ENCODE measurements at regions not wholly inside any gene's neighbourhood (a gene's known extent, or its start where the extent isn't known, plus 50 kb on each side); places are given as distances from the start of the nearest gene placed in this dataset.

- H3K9me2 ChIP-seq (ENCODE audit: insufficient read depth): no peaks in the 10 kb centered on the region
- intact Hi-C loops (cut with micrococcal nuclease; ENCODE audit: unreplicated experiment): no loop called here
- H3K9me3 ChIP-seq (ENCODE audit: insufficient read depth, low read depth): no peaks in the 10 kb centered on the region
- POLR2A ChIA-PET (ENCODE audit: unreplicated experiment): no interaction called here
- no peak overlapping the region for H2AFZ ChIP-seq
- H3K4me1 ChIP-seq (replicated peaks; ENCODE audit: insufficient read depth): no peaks in the 10 kb centered on the region
- no TSS peak for BruUV-seq (replicated peaks)
- no peak overlapping the region for H3K4me3 ChIP-seq
- H3K4me2 ChIP-seq: no peak overlapping the region
- H3K79me2 ChIP-seq (ENCODE audit: low read depth): no peaks in the 10 kb centered on the region
- TF ChIP-seq EZH2 (IDR thresholded peaks at IDR 0.05; ENCODE audit: low read depth): no peak
- no peak for TF ChIP-seq CTCF (conservative IDR thresholded peaks at IDR 0.05)
- CTCF ChIA-PET: no interaction called here
- no peaks in the 10 kb centered on the region for H3F3A ChIP-seq (ENCODE audit: insufficient read depth, low read depth)
- H3K27ac ChIP-seq: no peak overlapping the region
- H4K20me1 ChIP-seq (ENCODE audit: insufficient read depth): no peaks in the 10 kb centered on the region
- H3K36me3 ChIP-seq (ENCODE audit: low read depth): no peaks in the 10 kb centered on the region
- DNase-seq: no peak
- no peaks in the 10 kb centered on the region for H3K27me3 ChIP-seq (ENCODE audit: insufficient read depth, low read depth)
These were observed 327.6 kb upstream of the CLEC14A start for GRCh38 chr14:38583471-38583870.

- no peak overlapping the region for H3K4me3 ChIP-seq
- POLR2A ChIA-PET (ENCODE audit: unreplicated experiment): no interaction called here
- TF ChIP-seq EZH2 (IDR thresholded peaks at IDR 0.05; ENCODE audit: low read depth) (no peak), CTCF (conservative IDR thresholded peaks at IDR 0.05) (no peak)
- no peaks in the 10 kb centered on the region for H3K79me2 ChIP-seq (ENCODE audit: low read depth)
- H3K4me2 ChIP-seq: no peak overlapping the region
- no peak overlapping the region for H3K27ac ChIP-seq
- no TSS peak for BruUV-seq (replicated peaks)
- no peaks in the 10 kb centered on the region for H3F3A ChIP-seq (ENCODE audit: insufficient read depth, low read depth)
- H3K36me3 ChIP-seq (ENCODE audit: low read depth): no peaks in the 10 kb centered on the region
- H3K27me3 ChIP-seq (ENCODE audit: insufficient read depth, low read depth): no peaks in the 10 kb centered on the region
- H3K4me1 ChIP-seq (replicated peaks; ENCODE audit: insufficient read depth): no peaks in the 10 kb centered on the region
- no peaks in the 10 kb centered on the region for H3K9me3 ChIP-seq (ENCODE audit: insufficient read depth, low read depth)
- CTCF ChIA-PET: no interaction called here
- H4K20me1 ChIP-seq (ENCODE audit: insufficient read depth): no peaks in the 10 kb centered on the region
- H2AFZ ChIP-seq: no peak overlapping the region
- DNase-seq: no peak
- intact Hi-C loops (cut with micrococcal nuclease; ENCODE audit: unreplicated experiment): no loop called here
- no peaks in the 10 kb centered on the region for H3K9me2 ChIP-seq (ENCODE audit: insufficient read depth)
These were observed 322.4 kb upstream of the CLEC14A start for GRCh38 chr14:38578278-38578681.

- no peaks in the 10 kb centered on the region for H3K9me2 ChIP-seq (ENCODE audit: insufficient read depth)
- ChIA-PET POLR2A (ENCODE audit: unreplicated experiment) (no interaction called here), CTCF (no interaction called here)
- no TSS peak for BruUV-seq (replicated peaks)
- H3K36me3 ChIP-seq (ENCODE audit: low read depth): no peaks in the 10 kb centered on the region
- H2AFZ ChIP-seq: no peak overlapping the region
- no peak overlapping the region for H3K27ac ChIP-seq
- no peak for DNase-seq
- intact Hi-C loops (cut with micrococcal nuclease; ENCODE audit: unreplicated experiment): no loop called here
- no peak for TF ChIP-seq CTCF (conservative IDR thresholded peaks at IDR 0.05)
- TF ChIP-seq EZH2 (IDR thresholded peaks at IDR 0.05; ENCODE audit: low read depth): no peak
- no peaks in the 10 kb centered on the region for H4K20me1 ChIP-seq (ENCODE audit: insufficient read depth)
- H3K4me2 ChIP-seq: no peak overlapping the region
- no peak overlapping the region for H3K4me3 ChIP-seq
- H3K9me3 ChIP-seq (ENCODE audit: insufficient read depth, low read depth): no peaks in the 10 kb centered on the region
- no peaks in the 10 kb centered on the region for H3K79me2 ChIP-seq (ENCODE audit: low read depth)
- no peaks in the 10 kb centered on the region for H3K4me1 ChIP-seq (replicated peaks; ENCODE audit: insufficient read depth)
- H3K27me3 ChIP-seq (ENCODE audit: insufficient read depth, low read depth): no peaks in the 10 kb centered on the region
- no peaks in the 10 kb centered on the region for H3F3A ChIP-seq (ENCODE audit: insufficient read depth, low read depth)
These were observed 311.8 kb upstream of the CLEC14A start for GRCh38 chr14:38567703-38568102.
